Activated B cell treated with CpG ODN at 0.5 μM for 24 hours (primary cell): ENCODE measurements at regions not wholly inside any gene's neighbourhood (a gene's known extent, or its start where the extent isn't known, plus 50 kb on each side); places are given as distances from the start of the nearest gene placed in this dataset.

Experiments used
- ATAC-seq: fragments of 200-7000 bp; cut with Tn5 transposase; one replicate; pipeline ENCODE4 v1.10.0; 2021; ENCODE audit warnings: low read depth, mild to moderate bottlenecking, moderate library complexity
- CTCF ChIA-PET: fragments of 350-600 bp; sonication (Branson Sonifier 250); formaldehyde crosslinking; loops from one replicate; lab custom pipeline; 2021; ENCODE audit warnings: antibody characterized with exemption; lab: Charles Lee
- POLR2A ChIA-PET: fragments of 350-600 bp; sonication (Branson Sonifier 250); formaldehyde crosslinking; loops from one replicate; lab custom pipeline; 2021; ENCODE audit warnings: antibody characterized with exemption; lab: Charles Lee
- DNase-seq: peaks from one replicate; pipeline ENCODE4 v3.0.0; 2022
- H3K27ac Mint-ChIP-seq: one replicate; pipeline ENCODE4 v1.8.0; 2020; ENCODE audit warnings: mixed read lengths
- H3K27me3 Mint-ChIP-seq: one replicate; pipeline ENCODE4 v1.8.0; 2021; ENCODE audit warnings: mixed read lengths
- H3K36me3 Mint-ChIP-seq: one replicate; pipeline ENCODE4 v1.8.0; 2021; ENCODE audit warnings: low read depth, mixed read lengths
- H3K4me1 Mint-ChIP-seq: one replicate; pipeline ENCODE4 v1.8.0; 2021; ENCODE audit warnings: mixed read lengths
- H3K4me3 Mint-ChIP-seq: one replicate; pipeline ENCODE4 v1.8.0; 2020; ENCODE audit warnings: mild to moderate bottlenecking, mixed read lengths
- H3K9me3 Mint-ChIP-seq: one replicate; pipeline ENCODE4 v1.8.0; 2020; ENCODE audit warnings: mixed read lengths
- CTCF ChIP-seq: fragments of 200-600 bp; IDR thresholded peaks from one replicate; pipeline ENCODE4 v1.8.0; 2022; ENCODE audit warnings: antibody characterized with exemption, mild to moderate bottlenecking
- intact Hi-C: fragments of 100-400 bp; cut with micrococcal nuclease; formaldehyde crosslinking; loops from one replicate; pipeline ENCODE4 v1.15.1; 2024

GRCh38 chr3:21169948-21170347 is 581.1 kb downstream of the ZNF385D start:
- no peak for DNase-seq
- Mint-ChIP-seq H3K27ac (no peak overlapping the region), H3K36me3 (no peaks in the 10 kb centered on the region), H3K4me1 (no peaks in the 10 kb centered on the region), H3K9me3 (peaks cover 5% of the 10 kb centered on the region), H3K4me3 (no peak overlapping the region), H3K27me3 (no peaks in the 10 kb centered on the region)
- TF ChIP-seq CTCF = no peak
- intact Hi-C loops = no loop called here
- ChIA-PET CTCF (interaction anchor here (1.6 kb wide), 1 partner anchor 10 kb away, joined by 5 read pairs; no protein-coding TSS in a partner anchor), POLR2A (no interaction called here)
- no peak for ATAC-seq

DNA sequence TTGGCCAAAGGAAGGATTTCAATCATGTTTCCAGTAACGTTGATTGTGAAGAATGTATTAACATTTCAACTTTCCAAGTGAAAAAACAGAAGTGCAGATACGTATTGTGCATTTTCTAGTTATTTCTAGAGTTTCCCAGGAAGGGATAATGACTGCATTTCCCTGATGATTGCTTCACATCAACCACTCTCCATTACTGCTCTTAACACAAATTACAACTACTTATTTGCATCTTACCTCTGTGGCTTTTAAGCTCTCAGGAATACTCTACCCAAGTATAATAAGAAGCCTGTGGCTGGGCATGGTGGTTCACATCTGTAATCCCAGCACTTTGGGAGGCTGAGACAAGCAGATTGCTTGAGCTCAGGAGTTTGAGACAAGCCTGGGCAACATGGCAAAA is 582.5 kb downstream of the ZNF385D start:
- ATAC-seq (no peak), DNase-seq (no peak)
- ChIA-PET CTCF (no interaction called here), POLR2A (no interaction called here)
- H3K27me3 Mint-ChIP-seq = no peaks in the 10 kb centered on the region
- TF ChIP-seq CTCF = no peak
- no peaks in the 10 kb centered on the region for H3K36me3 Mint-ChIP-seq
- intact Hi-C loops = no loop called here
- peaks cover 3% of the 10 kb centered on the region for H3K9me3 Mint-ChIP-seq
- no peaks in the 10 kb centered on the region for H3K4me1 Mint-ChIP-seq
- no peak overlapping the region for H3K27ac Mint-ChIP-seq
- H3K4me3 Mint-ChIP-seq = no peak overlapping the region

DNA sequence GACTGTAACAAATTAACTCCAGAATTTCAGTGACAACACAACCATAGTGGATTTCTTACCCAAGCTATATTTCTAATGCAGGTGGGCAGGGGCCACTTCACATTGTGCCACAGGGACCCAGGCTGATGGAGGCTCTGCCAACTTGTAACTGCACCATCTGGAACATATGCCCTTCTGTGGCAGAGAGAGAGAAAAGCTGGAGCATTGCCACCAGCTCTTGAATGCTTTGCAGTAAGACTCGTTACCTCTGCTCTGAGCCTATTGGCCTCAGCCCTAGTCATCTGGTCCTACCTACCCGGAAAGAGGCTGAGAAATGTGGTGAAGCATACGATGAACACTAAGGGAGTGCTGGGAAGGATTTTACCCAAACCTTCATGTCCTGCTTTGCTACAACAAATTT is 587.1 kb downstream of the ZNF385D start:
- Mint-ChIP-seq H3K9me3 (peaks cover 2% of the 10 kb centered on the region), H3K27ac (no peak overlapping the region), H3K4me1 (no peaks in the 10 kb centered on the region), H3K27me3 (no peaks in the 10 kb centered on the region), H3K4me3 (no peak overlapping the region), H3K36me3 (no peaks in the 10 kb centered on the region)
- DNase-seq (no peak), ATAC-seq (no peak)
- no peak for TF ChIP-seq CTCF
- ChIA-PET CTCF (no interaction called here), POLR2A (no interaction called here)
- intact Hi-C loops = no loop called here

- Mint-ChIP-seq H3K27me3 (no peaks in the 10 kb centered on the region), H3K4me3 (no peak overlapping the region), H3K9me3 (peaks cover 2% of the 10 kb centered on the region), H3K27ac (no peak overlapping the region), H3K36me3 (no peaks in the 10 kb centered on the region), H3K4me1 (no peaks in the 10 kb centered on the region)
- intact Hi-C loops = no loop called here
- DNase-seq = no peak
- no peak for TF ChIP-seq CTCF
- ChIA-PET CTCF (interaction anchor here (1.6 kb wide), 1 partner anchor 11 kb away, joined by 5 read pairs; no protein-coding TSS in a partner anchor), POLR2A (no interaction called here)
- no peak for ATAC-seq
These were observed 591.5 kb downstream of the ZNF385D start for GRCh38 chr3:21159543-21159906.

- ChIA-PET POLR2A (no interaction called here), CTCF (interaction anchor here (1.6 kb wide), 1 partner anchor 12 kb away, joined by 5 read pairs; no protein-coding TSS in a partner anchor)
- Mint-ChIP-seq H3K9me3 (peaks cover 2% of the 10 kb centered on the region), H3K4me1 (no peaks in the 10 kb centered on the region), H3K36me3 (no peaks in the 10 kb centered on the region), H3K27me3 (no peaks in the 10 kb centered on the region), H3K27ac (no peak overlapping the region), H3K4me3 (no peak overlapping the region)
- TF ChIP-seq CTCF = no peak
- intact Hi-C loops = no loop called here
- DNase-seq = no peak
- ATAC-seq = no peak
These were observed 592.0 kb downstream of the ZNF385D start for GRCh38 chr3:21158861-21159542.
